MCF 10A (cell line): ENCODE measurements at regions not wholly inside any gene's neighbourhood (a gene's known extent, or its start where the extent isn't known, plus 50 kb on each side); places are given as distances from the start of the nearest gene placed in this dataset.

Experiments used
- BruUV-seq: library from RNA; stranded (reverse); fragments of 400-500 nt; replicated peaks from 2 replicates; lab custom pipeline; 2021; lab: Mats Ljungman, UMichigan
- CTCF ChIA-PET: fragments of 300-600 bp; sonication (Branson Sonifier 250); formaldehyde crosslinking; extraction: SDS; loops from one replicate; lab custom pipeline; 2021; ENCODE audit warnings: antibody characterized with exemption, inconsistent platforms; lab: Yijun Ruan, JAX
- POLR2A ChIA-PET: fragments of 300-600, 350-650 bp; sonication (Branson Sonifier 250); formaldehyde crosslinking; extraction: SDS; loops from one replicate; lab custom pipeline; 2020; ENCODE audit warnings: antibody characterized with exemption, inconsistent platforms; lab: Yijun Ruan, JAX
- DNase-seq: peaks from one replicate; pipeline ENCODE4 v3.0.0-alpha.2; 2018; ENCODE audit not compliant: unreplicated experiment
- H3K27ac Mint-ChIP-seq: one replicate; pipeline ENCODE4 v1.8.0; 2022; ENCODE audit warnings: mild to moderate bottlenecking, low read depth, mixed read lengths; ENCODE audit not compliant: unreplicated experiment
- H3K27me3 Mint-ChIP-seq: one replicate; pipeline ENCODE4 v1.8.0; 2022; ENCODE audit warnings: mixed read lengths; ENCODE audit not compliant: insufficient read depth, unreplicated experiment
- H3K36me3 Mint-ChIP-seq: one replicate; pipeline ENCODE4 v1.8.0; 2022; ENCODE audit warnings: mild to moderate bottlenecking, moderate library complexity, mixed read lengths; ENCODE audit not compliant: insufficient read depth, unreplicated experiment
- H3K4me1 Mint-ChIP-seq: one replicate; pipeline ENCODE4 v1.8.0; 2022; ENCODE audit warnings: mixed read lengths; ENCODE audit not compliant: insufficient read depth, unreplicated experiment
- H3K4me3 Mint-ChIP-seq: one replicate; pipeline ENCODE4 v1.8.0; 2022; ENCODE audit warnings: mild to moderate bottlenecking, moderate library complexity, mixed read lengths; ENCODE audit not compliant: unreplicated experiment
- H3K9me3 Mint-ChIP-seq: one replicate; pipeline ENCODE4 v1.8.0; 2022; ENCODE audit warnings: mixed read lengths; ENCODE audit not compliant: unreplicated experiment
- CTCF ChIP-seq: fragments of 200-600 bp; IDR thresholded peaks from one replicate; pipeline ENCODE4 v1.8.0; 2022; ENCODE audit warnings: antibody characterized with exemption, mild to moderate bottlenecking; ENCODE audit not compliant: unreplicated experiment
- intact Hi-C: fragments of 100-400 bp; cut with micrococcal nuclease; formaldehyde crosslinking; loops from 2 replicates; pipeline ENCODE4 v1.14.1; 2022

GRCh38 chr3:76866729-76867408, 173.0 kb upstream of the ROBO2 start:
- no TSS peak for BruUV-seq

GRCh38 chr3:76869726-76870384, 170.0 kb upstream of the ROBO2 start:
- Mint-ChIP-seq H3K4me1 (no peaks in the 10 kb centered on the region), H3K27ac (no peak overlapping the region), H3K4me3 (no peak overlapping the region), H3K36me3 (no peaks in the 10 kb centered on the region), H3K27me3 (peaks cover 36% of the 10 kb centered on the region), H3K9me3 (no peaks in the 10 kb centered on the region)
- intact Hi-C loops, result no loop called here
- DNase-seq, result no peak
- no peak for TF ChIP-seq CTCF
- no TSS peak for BruUV-seq
- ChIA-PET POLR2A (no interaction called here), CTCF (no interaction called here)

More at GRCh38 chr3:76866729-76867408, 173.0 kb upstream of the ROBO2 start:
- CTCF ChIA-PET, result no interaction called here
- no peak overlapping the region for H3K4me3 Mint-ChIP-seq
- intact Hi-C loops, result no loop called here
- POLR2A ChIA-PET, result no interaction called here
- no peaks in the 10 kb centered on the region for H3K4me1 Mint-ChIP-seq
- no peaks in the 10 kb centered on the region for H3K9me3 Mint-ChIP-seq
- H3K36me3 Mint-ChIP-seq, result no peaks in the 10 kb centered on the region
- no peak for DNase-seq
- H3K27ac Mint-ChIP-seq, result no peak overlapping the region
- no peak for TF ChIP-seq CTCF
- H3K27me3 Mint-ChIP-seq, result peaks cover 65% of the 10 kb centered on the region

GRCh38 chr3:76871655-76872054, 168.2 kb upstream of the ROBO2 start:
- Mint-ChIP-seq H3K27ac (no peak overlapping the region), H3K27me3 (peaks cover 29% of the 10 kb centered on the region), H3K36me3 (no peaks in the 10 kb centered on the region), H3K9me3 (no peaks in the 10 kb centered on the region), H3K4me1 (no peaks in the 10 kb centered on the region), H3K4me3 (no peak overlapping the region)
- intact Hi-C loops, result no loop called here
- no peak for DNase-seq
- no TSS peak for BruUV-seq
- TF ChIP-seq CTCF, result no peak
- CTCF ChIA-PET, result no interaction called here
- POLR2A ChIA-PET, result no interaction called here

GRCh38 chr3:76872999-76873398, 166.9 kb upstream of the ROBO2 start:
- intact Hi-C loops, result no loop called here
- Mint-ChIP-seq H3K4me3 (no peak overlapping the region), H3K4me1 (no peaks in the 10 kb centered on the region), H3K36me3 (no peaks in the 10 kb centered on the region), H3K9me3 (no peaks in the 10 kb centered on the region), H3K27me3 (peaks cover 22% of the 10 kb centered on the region), H3K27ac (no peak overlapping the region)
- ChIA-PET POLR2A (no interaction called here), CTCF (no interaction called here)
- no TSS peak for BruUV-seq
- no peak for TF ChIP-seq CTCF
- DNase-seq, result no peak
